OCI-LY7 (cell line): ENCODE measurements at regions not wholly inside any gene's neighbourhood (a gene's known extent, or its start where the extent isn't known, plus 50 kb on each side); places are given as distances from the start of the nearest gene placed in this dataset.

ENCODE experiments used
- BruUV-seq: library from RNA; stranded (reverse); fragments of 400-500 nt; replicated peaks from 2 replicates; lab custom pipeline; 2021; lab: Mats Ljungman, UMichigan
- CTCF ChIA-PET: fragments of 300-600 bp; sonication (Branson Sonifier 250); formaldehyde crosslinking; loops from one replicate; lab custom pipeline; 2022; ENCODE audit warnings: antibody characterized with exemption; ENCODE audit not compliant: unreplicated experiment; lab: Charles Lee
- POLR2A ChIA-PET: fragments of 300-600 bp; sonication (Branson Sonifier 250); formaldehyde crosslinking; loops from one replicate; lab custom pipeline; 2022; ENCODE audit warnings: antibody characterized with exemption; lab: Charles Lee
- DNase-seq: peaks from one replicate; pipeline ENCODE4 v3.0.0-alpha.2; 2015; ENCODE audit warnings: low spot score
- H2AFZ ChIP-seq: fragments of 200-600 bp; sonication (generic), shearing (Covaris generic); 2 replicates; pipeline ENCODE4 v1.6.1; 2014; ENCODE audit warnings: mild to moderate bottlenecking, antibody characterized with exemption, low read length, moderate library complexity
- H3K27ac ChIP-seq: fragments of 200-600 bp; sonication (generic); 2 replicates; pipeline ENCODE4 v1.5.1; 2014; ENCODE audit warnings: mixed run types, low read depth, mild to moderate bottlenecking, moderate library complexity, low read length, inconsistent platforms; ENCODE audit not compliant: poor library complexity, severe bottlenecking
- H3K36me3 ChIP-seq: fragments of 200-600 bp; sonication (generic); 2 replicates; pipeline ENCODE4 v1.6.1; 2014; ENCODE audit warnings: mild to moderate bottlenecking, antibody characterized with exemption, low read length, moderate library complexity, mixed read lengths; ENCODE audit not compliant: insufficient read depth
- H3K4me1 ChIP-seq: fragments of 200-600 bp; sonication (generic); 2 replicates; pipeline ENCODE4 v1.5.1; 2014; ENCODE audit warnings: mild to moderate bottlenecking, low read length; ENCODE audit not compliant: insufficient read depth, poor library complexity, severe bottlenecking
- H3K4me2 ChIP-seq: fragments of 200-600 bp; sonication (generic); 2 replicates; pipeline ENCODE4 v1.6.1; 2014; ENCODE audit warnings: mild to moderate bottlenecking, low read length
- H3K4me3 ChIP-seq: fragments of 200-600 bp; sonication (generic); 2 replicates; pipeline ENCODE4 v1.5.1; 2014; ENCODE audit warnings: mild to moderate bottlenecking, low read depth, low read length; ENCODE audit not compliant: poor library complexity, severe bottlenecking
- H3K79me2 ChIP-seq: fragments of 200-600 bp; sonication (generic); 2 replicates; pipeline ENCODE4 v1.6.1; 2016; ENCODE audit warnings: low read depth, mild to moderate bottlenecking, low read length, moderate library complexity, mixed read lengths; ENCODE audit not compliant: insufficient read depth
- H3K9me2 ChIP-seq: fragments of 200-600 bp; sonication (generic); 2 replicates; pipeline ENCODE4 v1.6.1; 2016; ENCODE audit warnings: mild to moderate bottlenecking, low read length, mixed read lengths; ENCODE audit not compliant: insufficient read depth
- H3K9me3 ChIP-seq: fragments of 200-600 bp; sonication (generic); 2 replicates; pipeline ENCODE4 v1.6.1; 2014; ENCODE audit warnings: mild to moderate bottlenecking, mixed run types, low read length, mixed read lengths
- H4K20me1 ChIP-seq: fragments of 200-600 bp; sonication (generic); 2 replicates; pipeline ENCODE4 v1.6.1; 2014; ENCODE audit warnings: mild to moderate bottlenecking, antibody characterized with exemption, low read length, moderate library complexity, mixed read lengths; ENCODE audit not compliant: insufficient read depth
- CTCF ChIP-seq: fragments of 200-600 bp; sonication (generic); conservative IDR thresholded peaks from 2 replicates; pipeline ENCODE4 v1.5.1; 2014; ENCODE audit warnings: mild to moderate bottlenecking, antibody characterized with exemption, low read length, moderate library complexity, mixed read lengths
- EZH2phosphoT487 ChIP-seq: fragments of 200-600 bp; sonication (generic); IDR thresholded peaks from 2 replicates; pipeline ENCODE4 v1.6.1; 2018; ENCODE audit warnings: low read depth, borderline replicate concordance, mild to moderate bottlenecking, mixed run types, antibody characterized with exemption, low read length, moderate library complexity, mixed read lengths
- intact Hi-C: fragments of 100-400 bp; cut with micrococcal nuclease; formaldehyde crosslinking; loops from one replicate; pipeline ENCODE4 v1.10.0; 2022; ENCODE audit not compliant: unreplicated experiment

GRCh38 chr14:65900164-65900563, 487.6 kb downstream of the FUT8 start:
- no peaks in the 10 kb centered on the region for H3K36me3 ChIP-seq
- CTCF ChIA-PET, result no interaction called here

DNA sequence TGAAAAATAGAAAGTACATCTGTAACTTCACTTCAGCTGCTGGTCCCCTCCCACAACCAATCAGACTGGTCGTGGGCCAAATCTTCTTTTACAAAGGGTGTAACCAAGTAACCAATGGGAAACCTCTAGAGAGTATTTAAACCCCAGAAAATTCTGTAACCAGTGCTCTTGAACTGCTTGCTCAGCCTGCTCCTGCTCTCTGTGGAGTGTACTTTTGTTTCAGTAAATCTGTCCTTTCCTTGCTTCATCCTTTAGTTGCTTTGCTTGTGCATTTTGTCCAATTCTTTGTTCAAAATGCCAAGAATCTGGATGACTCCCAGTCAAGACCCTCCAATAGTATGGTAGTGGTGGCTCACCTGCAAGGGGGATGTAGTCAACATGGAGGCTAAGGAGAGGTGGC, 489.1 kb downstream of the FUT8 start:
- Histone ChIP-seq H3K79me2 (no peaks in the 10 kb centered on the region), H3K27ac (no peak overlapping the region), H2AFZ (no peak overlapping the region), H4K20me1 (no peaks in the 10 kb centered on the region), H3K36me3 (no peaks in the 10 kb centered on the region), H3K4me2 (no peak overlapping the region), H3K9me2 (no peaks in the 10 kb centered on the region), H3K4me3 (no peak overlapping the region), H3K4me1 (no peaks in the 10 kb centered on the region), H3K9me3 (no peaks in the 10 kb centered on the region)
- ChIA-PET CTCF (no interaction called here), POLR2A (no interaction called here)
- TF ChIP-seq EZH2phosphoT487 (no peak), CTCF (no peak)
- BruUV-seq, result no TSS peak
- DNase-seq, result no peak
- intact Hi-C loops, result no loop called here

More at GRCh38 chr14:65900164-65900563, 487.6 kb downstream of the FUT8 start:
- intact Hi-C loops, result no loop called here
- H3K4me1 ChIP-seq, result no peaks in the 10 kb centered on the region
- POLR2A ChIA-PET, result no interaction called here
- DNase-seq, result no peak
- no peaks in the 10 kb centered on the region for H3K9me3 ChIP-seq
- H3K79me2 ChIP-seq, result no peaks in the 10 kb centered on the region
- no peaks in the 10 kb centered on the region for H3K9me2 ChIP-seq
- no peak overlapping the region for H3K4me2 ChIP-seq
- no peak overlapping the region for H3K4me3 ChIP-seq
- no peak overlapping the region for H2AFZ ChIP-seq
- H4K20me1 ChIP-seq, result no peaks in the 10 kb centered on the region
- TF ChIP-seq CTCF, result no peak
- no peak for TF ChIP-seq EZH2phosphoT487
- BruUV-seq, result no TSS peak
- no peak overlapping the region for H3K27ac ChIP-seq

- Histone ChIP-seq H3K27ac (no peak overlapping the region), H3K4me2 (no peak overlapping the region), H3K4me1 (no peaks in the 10 kb centered on the region), H3K4me3 (no peak overlapping the region), H3K9me3 (no peaks in the 10 kb centered on the region), H4K20me1 (no peaks in the 10 kb centered on the region), H3K9me2 (no peaks in the 10 kb centered on the region), H3K79me2 (no peaks in the 10 kb centered on the region), H3K36me3 (no peaks in the 10 kb centered on the region), H2AFZ (no peak overlapping the region)
- BruUV-seq, result no TSS peak
- ChIA-PET CTCF (no interaction called here), POLR2A (no interaction called here)
- TF ChIP-seq CTCF, result no peak
- no peak for TF ChIP-seq EZH2phosphoT487
- intact Hi-C loops, result no loop called here
- no peak for DNase-seq
These were observed 492.5 kb downstream of the FUT8 start for GRCh38 chr14:65904988-65905387.
